GDM1 (cell line): ENCODE measurements at regions not wholly inside any gene's neighbourhood (a gene's known extent, or its start where the extent isn't known, plus 50 kb on each side); places are given as distances from the start of the nearest gene placed in this dataset.
A peak's percentile ranks its signal among the peaks of the same experiment; 100 is the strongest.
"Not testable (repeated sequence)": the region's sequence is repeated elsewhere in the genome, so short reads cannot be mapped to it uniquely, and the experiment has no call there.

ENCODE experiments used
- DNase-seq: peaks from one replicate; lab custom pipeline; 2025; lab: John Stamatoyannopoulos, UW

DNA sequence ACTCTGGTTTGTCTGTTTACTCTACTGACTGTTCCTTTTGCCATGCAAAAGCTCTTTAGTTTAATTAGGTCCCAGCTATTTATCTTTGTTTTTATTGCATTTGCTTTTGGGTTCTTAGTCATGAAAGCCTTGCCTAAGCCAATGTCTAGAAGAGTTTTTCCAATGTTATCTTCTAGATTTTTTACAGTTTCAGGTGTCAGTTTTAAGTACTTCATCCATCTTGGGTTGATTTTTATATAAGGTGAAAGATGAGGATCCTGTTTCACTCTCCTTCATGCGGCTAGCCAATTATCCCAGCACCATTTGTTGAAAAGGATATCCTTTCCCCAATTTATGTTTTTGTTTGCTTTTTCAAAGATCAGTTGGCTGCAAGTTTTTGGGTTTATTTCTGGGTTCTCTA lies 1100.5 kb upstream of the ALCAM start:
- DNase-seq = not testable (repeated sequence)

- no peak for DNase-seq
These were observed 1096.9 kb upstream of the ALCAM start for GRCh38 chr3:104269771-104270170.

- no peak for DNase-seq
These were observed 1093.6 kb upstream of the ALCAM start for GRCh38 chr3:104273046-104273649.

GRCh38 chr3:104275199-104275598 lies 1091.5 kb upstream of the ALCAM start:
- DNase-seq = no peak

- DNase-seq = no peak
These were observed 1087.1 kb upstream of the ALCAM start for GRCh38 chr3:104279617-104280016.

GRCh38 chr3:104281713-104282112 lies 1085.0 kb upstream of the ALCAM start:
- no peak for DNase-seq

DNA sequence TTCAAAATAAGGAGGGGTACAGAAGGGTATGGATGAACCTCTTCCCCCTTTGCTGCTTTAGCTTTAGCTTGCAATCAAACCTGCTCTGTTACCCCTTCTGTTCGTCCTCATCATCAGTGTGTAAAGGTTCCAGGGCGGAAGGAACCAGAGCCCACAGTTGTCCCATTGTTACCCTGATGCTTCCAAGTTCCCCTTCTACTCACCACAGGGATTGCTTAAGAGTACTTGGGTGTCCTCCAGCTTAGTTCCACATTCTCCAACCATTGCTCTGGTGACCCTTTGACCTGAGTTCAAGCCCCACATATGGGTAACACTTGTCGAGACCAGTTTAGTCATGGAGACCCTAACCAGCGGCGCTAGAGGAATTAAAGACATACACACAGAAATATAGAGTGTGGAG lies 1080.1 kb upstream of the ALCAM start:
- DNase-seq = no peak

GRCh38 chr3:104291437-104291851 lies 1075.3 kb upstream of the ALCAM start:
- no peak for DNase-seq

- DNase-seq = no peak
These were observed 1074.8 kb upstream of the ALCAM start for GRCh38 chr3:104291878-104292277.

- no peak for DNase-seq
These were observed 1069.1 kb upstream of the ALCAM start for GRCh38 chr3:104297617-104298016.

DNA sequence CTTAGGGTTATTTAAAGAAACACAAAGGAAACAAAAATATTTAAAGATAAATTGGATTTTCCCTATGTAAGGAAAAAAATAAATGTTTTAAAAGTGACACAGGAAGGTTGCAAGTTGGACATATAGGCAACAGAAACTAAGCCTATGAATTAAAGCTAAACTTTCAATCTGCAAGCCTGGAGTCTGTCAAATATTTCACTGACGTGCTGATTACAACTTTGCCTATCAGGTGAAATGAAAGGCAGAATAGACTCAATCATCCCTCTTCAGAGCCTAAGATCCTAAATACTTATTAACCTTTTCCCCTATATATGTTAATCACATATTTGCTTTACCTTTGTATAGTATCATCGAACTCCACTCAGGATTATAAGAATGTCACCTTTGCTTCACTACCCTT lies 1068.0 kb upstream of the ALCAM start:
- no peak for DNase-seq

GRCh38 chr3:104316118-104316517 lies 1050.6 kb upstream of the ALCAM start:
- no peak for DNase-seq

DNA sequence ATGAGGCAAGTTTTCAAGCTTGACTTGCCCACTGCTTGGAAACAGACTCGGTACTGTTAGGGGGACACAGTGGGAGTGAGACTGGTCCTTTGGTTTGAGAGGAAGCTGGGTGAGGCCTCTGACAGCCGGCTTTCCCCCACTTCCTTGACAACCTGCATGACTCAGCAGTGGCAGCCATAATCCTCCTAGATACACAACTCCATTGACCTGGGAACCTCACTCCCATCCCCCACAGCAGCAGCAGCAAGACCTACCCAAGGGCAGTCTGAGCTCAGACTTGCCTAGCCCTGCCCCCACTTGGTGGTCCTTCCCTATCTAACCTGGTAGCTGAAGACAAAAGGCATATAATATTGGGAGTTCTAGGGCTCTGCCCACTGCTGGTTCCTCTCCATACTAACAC lies 1043.5 kb upstream of the ALCAM start:
- DNase-seq = peak; percentile 30

DNA sequence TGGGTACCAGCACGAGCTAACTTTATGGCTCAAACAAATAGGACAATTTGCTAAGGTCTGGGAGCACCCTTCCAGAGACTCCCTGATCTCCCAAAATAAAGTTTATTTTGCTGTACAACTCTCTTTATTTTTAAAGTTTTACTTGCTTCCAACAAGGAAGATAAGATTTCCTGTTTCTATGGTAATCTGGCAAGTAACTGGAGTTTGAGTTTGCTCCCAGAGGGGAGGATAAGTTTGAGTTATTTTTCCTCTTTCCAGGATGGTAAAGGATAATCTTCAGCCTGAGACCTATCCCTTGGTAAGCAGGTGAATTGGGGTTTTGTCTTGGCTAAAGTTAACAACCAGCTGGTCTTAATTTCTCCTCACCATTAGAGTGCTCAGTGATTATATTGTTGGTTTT lies 1019.4 kb upstream of the ALCAM start:
- DNase-seq = no peak

DNA sequence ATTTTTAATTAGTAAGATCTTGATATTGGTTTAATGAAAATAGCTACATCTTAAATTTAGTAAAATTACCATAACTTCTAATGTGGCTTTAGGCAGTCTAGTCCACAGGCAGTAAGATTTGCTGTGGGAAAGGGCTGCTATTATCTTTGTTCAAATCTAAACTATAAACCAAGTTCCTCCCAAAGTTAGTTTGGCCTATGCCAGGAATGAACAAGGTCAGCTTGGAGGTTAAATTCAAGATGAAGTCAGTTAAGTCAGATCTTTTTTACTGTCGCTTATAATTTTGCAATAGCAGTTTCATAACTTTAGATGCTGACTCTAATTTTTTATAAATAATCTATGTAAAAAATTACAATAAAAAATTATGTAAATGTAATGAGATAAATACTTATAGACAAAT lies 1016.9 kb upstream of the ALCAM start:
- no peak for DNase-seq

- no peak for DNase-seq
These were observed 1012.8 kb upstream of the ALCAM start for GRCh38 chr3:104353951-104354350.

DNA sequence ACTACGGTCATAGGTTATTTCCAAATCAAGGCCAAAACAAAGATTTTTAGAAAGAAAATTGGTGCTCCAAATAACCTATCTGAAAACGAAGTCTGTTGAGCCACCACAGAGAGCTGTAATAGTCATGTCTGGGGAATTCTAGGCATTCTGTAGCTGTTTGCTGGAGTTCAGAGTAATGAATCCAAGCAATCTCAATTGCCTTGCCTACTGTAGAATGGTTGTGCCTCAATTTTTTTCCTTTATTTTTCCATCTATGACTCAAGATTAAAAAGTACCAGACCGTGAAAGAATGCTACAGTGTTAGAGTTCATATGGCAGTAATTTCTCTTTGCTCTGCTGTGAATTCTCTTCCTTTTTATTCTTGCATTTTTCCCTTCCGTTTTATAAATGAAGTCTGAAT lies 1007.2 kb upstream of the ALCAM start:
- DNase-seq = no peak

DNA sequence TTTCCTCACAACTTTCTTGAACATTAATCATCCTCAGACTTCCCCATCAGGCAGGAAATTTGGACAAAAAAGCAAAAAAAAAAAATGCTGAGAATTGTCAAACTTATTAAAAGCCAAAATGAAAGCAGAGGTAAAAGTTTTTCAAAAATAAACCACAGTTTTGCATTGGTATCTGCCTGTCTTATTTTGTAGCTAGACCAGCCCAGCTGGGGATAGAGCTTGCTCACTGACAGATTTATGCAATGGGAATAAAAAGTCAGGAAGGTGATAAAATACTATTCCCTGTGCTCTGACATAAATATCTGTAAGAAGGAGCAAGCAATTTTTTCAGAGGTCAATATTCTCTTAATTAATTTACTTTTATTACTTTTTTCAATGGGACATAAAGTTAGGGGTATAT lies 1006.7 kb upstream of the ALCAM start:
- DNase-seq = no peak

DNA sequence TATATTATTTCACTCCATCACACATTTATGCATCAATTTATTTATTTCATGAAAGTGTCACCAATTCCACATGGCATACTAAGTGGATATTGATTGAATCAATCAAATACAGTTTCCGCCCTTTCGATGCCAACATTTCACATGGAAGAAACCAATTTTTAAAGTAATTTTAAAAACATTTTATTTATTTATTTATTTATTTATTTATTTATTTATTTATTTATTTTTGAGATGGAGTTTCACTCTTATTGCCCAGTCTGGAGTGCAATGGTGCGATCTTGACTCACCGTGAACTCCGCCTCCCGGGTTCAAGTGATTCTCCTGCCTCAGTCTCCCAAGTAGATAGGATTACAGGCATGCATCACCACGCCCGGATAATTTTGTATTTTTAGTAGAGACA lies 1005.0 kb upstream of the ALCAM start:
- not testable (repeated sequence) for DNase-seq

- no peak for DNase-seq
These were observed 1004.4 kb upstream of the ALCAM start for GRCh38 chr3:104362319-104362718.

- DNase-seq = no peak
These were observed 999.7 kb upstream of the ALCAM start for GRCh38 chr3:104367000-104367399.

- no peak for DNase-seq
These were observed 997.9 kb upstream of the ALCAM start for GRCh38 chr3:104368760-104369159.

DNA sequence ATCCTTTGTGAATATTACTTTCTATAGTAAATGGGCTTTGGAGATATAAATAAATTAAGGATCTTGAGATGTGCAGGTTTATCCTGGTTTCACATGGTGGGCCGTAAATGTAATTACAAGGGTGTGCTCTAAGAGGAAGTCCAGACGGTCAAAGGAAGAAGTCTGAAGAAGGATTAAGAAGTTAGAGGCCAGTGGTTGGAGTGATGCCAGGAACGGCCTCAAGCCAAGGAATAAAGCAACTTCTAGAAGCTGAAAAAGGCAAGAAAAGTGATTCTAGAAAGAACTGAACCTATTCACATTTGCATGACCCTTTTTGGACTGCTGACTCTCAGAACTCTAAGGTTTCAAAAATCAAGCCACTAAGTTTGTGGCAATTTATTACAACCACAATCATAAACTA lies 981.3 kb upstream of the ALCAM start:
- no peak for DNase-seq

DNA sequence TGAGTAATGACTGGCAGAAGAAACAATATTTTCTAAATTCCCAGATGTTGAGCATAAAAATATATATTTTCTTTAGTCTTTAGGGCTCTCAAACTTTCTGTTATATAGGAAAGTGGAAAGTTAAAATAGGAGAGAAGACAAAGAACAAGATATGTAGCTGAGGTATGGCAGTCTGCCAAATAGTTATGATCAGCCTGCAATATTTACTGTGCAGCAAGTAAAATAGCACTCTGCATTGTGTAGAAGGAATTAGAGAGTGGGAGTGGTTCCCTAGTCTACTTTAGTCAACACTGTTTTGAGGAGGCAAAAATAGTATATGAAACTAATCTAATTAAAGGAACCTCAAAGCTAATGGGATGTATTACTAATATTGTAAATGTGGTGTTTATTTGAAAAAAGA lies 978.1 kb upstream of the ALCAM start:
- no peak for DNase-seq

DNA sequence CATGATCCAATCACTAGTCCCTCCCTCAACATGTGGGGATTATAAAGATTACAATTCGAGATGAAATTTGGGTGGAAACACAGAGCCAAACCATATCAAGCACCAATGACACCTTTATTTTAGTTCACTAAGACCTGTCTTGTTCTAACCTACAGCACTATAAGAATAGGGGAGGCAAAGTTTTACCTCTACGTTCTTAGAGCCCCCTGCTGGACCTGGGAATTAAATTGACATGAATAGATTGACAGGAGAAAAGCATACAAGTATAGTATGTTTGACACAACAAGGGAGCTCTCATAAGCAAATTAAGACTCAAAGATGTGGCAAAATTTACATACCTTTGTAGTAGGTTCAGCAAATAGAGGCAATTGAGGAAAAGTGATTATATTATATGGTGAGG lies 974.4 kb upstream of the ALCAM start:
- peak; percentile 2 for DNase-seq
